Retina (tissue), 1 donor: ENCODE measurements at regions not wholly inside any gene's neighbourhood (a gene's known extent, or its start where the extent isn't known, plus 50 kb on each side); places are given as distances from the start of the nearest gene placed in this dataset.
"Not testable (repeated sequence)": the region's sequence is repeated elsewhere in the genome, so short reads cannot be mapped to it uniquely, and the experiment has no call there.

Experiments
- DNase-seq: peaks from one replicate; pipeline ENCODE4 v3.0.0-alpha.2; 2016

DNA sequence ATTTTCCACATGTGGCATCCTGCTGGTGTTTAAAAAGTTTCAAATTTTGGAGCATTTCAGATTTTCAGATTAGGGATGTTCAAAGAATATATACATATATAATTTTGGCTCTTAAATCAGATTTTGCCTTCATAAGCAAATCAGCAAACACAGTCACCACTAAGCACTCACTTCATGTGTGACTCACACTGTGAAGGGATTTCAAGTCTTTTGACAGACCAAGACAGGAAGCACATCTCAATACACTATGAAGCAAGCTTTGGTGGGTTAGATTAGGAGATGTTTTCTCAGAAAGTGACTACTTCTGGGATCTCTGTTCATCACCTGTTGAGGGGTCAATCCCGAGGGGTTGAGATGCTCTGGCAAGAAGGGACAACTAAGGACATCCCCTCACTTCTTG is 227.8 kb upstream of the RBBP8 start:
- DNase-seq: no peak

DNA sequence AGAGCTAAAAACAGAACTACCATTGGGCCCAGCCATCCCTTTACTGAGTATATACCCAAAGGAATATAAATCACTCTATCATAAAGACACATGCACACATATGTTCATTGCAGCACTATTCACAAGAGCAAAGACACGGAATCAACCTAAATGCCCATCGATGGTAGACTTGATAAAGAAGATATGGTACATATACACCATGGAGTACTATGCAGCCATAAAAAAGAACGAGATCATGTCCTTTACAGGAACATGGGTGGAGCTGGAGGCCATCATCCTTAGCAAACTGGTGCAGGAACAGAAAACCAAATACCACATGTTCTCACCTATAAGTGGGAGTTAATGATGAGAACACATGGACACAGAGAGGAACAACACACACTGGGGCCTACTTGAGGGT is 227.1 kb upstream of the RBBP8 start:
- not testable (repeated sequence) for DNase-seq

DNA sequence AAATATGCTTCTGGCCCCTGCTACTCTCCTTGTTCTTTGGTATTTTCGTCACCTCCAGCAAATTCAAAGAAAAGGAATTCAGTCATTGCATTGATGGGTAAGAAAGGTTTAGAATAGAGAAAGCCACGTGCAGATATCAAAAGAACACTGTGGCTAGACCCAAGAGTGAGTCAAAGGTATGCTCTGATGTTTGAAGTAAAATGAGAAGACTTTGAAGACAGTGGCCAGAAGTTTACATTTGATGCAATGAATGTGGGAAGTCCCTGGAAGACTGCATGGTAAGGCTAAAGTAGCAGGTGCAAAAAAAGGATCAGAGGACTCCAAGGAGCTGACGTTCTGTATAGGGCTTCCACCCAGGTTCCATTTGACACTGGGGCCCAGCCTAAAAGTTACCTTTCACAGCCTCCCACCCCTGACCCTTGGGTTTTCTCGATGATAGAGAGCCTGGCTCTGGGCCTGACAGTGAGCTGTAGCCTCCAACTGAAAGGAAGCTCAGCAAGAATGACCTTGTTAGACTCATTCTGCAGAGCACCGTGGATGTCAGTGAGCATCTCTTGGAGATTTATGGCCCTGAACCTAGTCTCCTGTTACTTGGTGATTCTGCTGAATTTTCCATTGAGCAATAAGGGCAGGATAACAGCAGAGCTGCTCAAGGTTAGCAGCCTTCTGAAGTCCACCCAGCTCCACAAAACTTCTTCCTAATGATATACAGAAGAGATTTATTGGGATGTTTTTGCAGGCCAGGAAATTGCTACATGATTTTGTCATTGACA is 223.7 kb upstream of the RBBP8 start:
- no peak for DNase-seq

DNA sequence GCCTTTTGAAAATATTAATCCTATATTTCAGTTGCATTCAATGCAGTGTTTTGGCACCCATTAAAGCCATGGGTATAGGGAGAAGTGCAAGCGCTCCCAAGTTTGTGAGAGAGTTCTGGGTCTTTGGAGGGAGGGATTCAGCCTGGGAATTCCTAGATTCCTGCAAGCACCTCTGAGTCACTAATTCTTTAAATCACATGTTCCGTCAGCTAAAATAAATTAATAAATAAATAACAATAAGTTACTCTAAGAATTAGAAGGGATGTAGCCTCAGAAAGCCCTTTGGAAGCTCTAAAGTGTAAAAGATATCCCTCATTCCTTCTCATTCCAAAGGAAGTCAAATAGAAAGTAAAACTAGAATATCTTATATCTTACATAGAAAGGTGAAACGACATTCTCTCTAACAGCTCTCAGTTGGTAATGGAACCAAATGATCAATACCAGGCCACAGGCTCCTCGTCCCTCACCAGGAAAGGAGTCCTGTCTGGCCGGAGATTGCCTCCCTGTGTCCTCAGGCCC is 222.4 kb upstream of the RBBP8 start:
- DNase-seq: no peak

DNA sequence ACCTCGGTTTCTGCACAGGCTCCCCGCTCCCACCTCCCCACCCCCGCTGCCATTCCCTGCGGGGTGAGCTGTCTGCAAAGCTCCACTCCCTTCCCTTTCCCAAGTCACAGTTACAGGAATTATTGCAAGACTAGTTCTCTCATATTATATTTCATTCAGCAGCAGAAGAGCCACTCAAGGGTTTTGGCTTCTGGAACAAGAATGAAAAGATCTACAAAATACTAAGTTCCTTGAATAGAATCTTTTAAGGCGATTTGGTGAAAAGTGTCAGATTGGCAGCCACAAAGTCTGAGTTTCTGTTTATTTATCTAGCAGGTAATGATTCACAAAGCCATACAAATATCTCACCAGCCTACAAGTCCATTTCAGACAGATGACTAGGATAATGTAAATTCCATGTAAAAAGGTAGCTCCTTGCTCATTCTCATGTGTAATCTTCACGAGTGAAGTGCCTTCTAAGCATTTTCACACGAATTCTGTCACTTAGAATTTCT is 221.9 kb upstream of the RBBP8 start:
- peak; percentile 13 for DNase-seq

DNA sequence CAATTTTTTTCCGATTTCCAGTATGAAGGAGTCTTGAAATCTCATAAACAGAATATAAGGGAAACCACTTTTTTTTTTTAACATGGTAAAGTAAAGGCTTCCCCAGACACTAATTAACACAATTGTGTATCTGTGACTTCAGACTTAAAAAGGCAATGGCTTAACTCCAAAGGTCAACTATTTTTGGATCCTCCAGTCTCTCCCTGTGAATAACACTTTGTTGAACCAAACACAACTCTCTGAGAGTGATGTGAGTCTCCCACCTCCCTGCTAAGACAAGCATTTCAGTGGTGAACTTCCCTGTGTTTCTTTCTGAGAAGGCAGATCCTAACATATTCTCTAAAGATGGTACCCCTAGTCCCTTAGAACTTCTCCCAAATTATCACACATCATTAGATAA is 219.6 kb upstream of the RBBP8 start:
- DNase-seq: no peak

DNA sequence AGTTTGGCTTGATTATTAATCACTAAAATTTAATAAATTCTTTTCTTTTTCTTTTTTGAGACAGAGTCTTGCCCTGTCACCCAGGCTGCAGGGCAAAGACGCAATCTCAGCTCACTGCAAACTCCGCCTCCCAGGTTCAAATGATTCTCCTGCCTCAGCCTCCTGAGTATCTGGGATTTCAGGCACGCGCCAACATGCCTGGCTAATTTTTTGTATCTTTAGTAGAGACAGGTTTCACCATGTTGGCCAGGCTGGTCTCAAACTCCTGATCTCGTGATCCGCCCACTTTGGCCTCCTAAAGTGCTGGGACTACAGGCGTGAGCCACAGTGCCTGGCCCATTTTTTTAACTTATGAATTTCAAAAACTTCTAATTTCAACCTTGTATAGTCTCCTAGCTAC is 215.6 kb upstream of the RBBP8 start:
- not testable (repeated sequence) for DNase-seq

DNA sequence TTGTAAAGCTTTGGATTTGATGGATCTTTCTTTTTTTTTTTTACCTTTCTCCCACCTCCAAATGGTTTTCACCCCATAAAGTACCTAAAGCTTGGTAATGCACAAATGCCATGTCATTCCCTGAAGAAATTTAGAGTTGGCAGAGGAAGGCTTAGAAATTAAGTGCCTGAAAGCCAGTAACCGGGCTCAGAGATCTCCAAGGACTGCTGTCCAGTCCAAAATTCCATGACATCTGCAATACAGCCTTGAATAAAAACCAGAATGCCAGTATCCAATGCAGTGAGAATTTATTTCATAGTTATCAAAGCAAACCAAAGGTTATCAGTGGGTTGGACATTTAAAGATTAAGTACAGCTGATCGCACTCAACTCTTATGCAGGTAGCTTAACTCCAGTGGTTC is 209.9 kb upstream of the RBBP8 start:
- DNase-seq: no peak

DNA sequence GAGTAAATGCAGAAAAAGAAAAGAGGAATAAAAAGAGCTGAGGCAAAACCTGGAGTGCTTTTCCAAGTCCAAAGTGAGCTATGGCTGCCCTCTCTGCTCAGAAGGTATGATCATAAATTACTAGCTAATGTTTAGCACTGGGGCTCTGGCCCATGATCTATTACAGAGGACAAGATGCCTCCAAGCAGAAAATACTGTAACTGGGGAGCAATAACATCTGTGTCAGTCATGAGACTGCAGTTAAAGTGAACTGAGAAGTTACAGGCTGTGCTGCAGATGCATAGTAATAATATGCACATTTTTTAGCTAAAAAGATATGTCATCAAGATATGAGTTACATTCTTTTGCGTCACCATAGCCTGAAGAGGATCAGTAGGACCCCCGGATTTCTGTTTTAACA is 209.4 kb upstream of the RBBP8 start:
- no peak for DNase-seq

DNA sequence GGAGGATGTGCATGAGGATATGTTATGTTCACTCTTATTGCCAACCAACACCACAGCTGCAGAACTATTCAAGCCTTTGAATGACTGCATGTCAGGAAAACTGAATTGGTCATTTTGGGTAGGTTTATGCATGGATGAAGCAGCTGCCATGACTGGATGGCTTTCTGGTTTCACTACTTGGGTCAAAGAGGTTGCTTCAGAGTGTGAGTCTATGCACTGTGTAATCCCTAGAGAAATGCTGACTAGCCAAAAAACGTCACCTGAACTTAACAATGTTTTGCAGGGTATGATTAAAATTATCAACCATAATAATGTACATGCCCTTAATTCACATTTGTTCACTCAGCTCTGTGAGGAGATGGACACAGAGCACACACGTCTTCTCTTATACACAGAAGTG is 206.7 kb upstream of the RBBP8 start:
- DNase-seq: no peak

DNA sequence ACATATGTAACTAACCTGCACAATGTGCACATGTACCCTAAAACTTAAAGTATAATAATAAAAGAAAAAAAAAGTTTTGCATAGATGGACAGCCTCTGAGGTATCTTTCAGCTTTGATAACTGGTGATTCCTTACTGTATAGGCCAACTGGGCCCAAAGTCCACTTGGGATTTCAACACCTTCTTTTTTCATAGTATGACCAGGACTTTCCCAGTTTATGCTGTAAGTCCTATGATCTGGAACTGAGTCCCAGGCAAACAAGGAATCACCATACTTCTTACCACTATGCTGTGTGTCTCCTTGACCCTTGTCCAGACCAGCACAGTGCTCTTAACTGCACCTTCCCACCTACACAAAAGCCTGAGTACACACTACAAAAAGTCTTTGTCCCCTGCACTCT is 205.1 kb upstream of the RBBP8 start:
- DNase-seq: no peak

DNA sequence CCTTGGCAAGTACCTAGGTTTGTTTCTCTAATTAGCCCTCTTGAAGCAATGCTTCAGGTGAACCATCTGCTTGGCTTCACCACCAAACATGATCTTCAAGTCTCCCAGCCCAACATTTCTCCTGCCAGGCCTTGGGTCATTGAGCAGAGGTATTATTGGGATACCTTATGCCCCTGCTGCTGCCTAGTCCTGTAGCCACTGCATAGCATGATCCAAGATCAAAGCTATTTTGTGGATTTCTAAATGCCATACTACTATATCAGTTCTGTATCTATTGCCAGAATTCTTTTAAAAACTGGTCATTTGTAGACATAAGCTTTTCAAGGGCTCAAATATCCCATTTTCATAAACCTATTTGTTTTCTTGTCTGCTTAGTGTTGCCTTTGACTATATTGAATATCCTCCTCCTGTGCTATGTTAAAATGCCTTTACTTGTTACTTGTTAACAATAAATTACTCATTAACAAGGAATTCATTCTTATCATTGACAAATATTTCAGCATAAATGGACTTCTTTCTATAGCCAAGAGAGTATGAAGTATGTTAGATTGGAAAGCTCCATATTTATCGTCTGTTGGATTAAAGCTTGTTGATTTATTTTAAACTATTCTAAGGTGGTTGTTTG is 204.5 kb upstream of the RBBP8 start:
- DNase-seq: no peak

DNA sequence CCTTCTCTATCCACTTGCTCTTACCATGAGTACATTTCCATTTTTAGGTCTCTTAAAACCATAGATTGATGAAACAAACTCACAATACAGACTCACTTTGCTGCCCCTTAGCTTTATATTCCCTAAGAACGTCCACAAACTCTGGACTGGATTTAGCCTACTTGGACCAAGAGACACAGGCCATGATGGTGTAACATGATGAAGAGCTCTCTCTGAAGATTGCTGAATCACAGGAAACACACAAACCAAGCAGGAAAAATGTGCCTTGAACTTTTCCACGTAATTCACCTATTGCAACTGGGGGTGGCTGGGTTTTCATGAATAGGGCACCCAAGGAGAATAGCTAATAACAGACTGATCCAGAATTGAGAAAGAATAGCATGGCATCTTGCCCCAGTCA is 201.7 kb upstream of the RBBP8 start:
- no peak for DNase-seq

DNA sequence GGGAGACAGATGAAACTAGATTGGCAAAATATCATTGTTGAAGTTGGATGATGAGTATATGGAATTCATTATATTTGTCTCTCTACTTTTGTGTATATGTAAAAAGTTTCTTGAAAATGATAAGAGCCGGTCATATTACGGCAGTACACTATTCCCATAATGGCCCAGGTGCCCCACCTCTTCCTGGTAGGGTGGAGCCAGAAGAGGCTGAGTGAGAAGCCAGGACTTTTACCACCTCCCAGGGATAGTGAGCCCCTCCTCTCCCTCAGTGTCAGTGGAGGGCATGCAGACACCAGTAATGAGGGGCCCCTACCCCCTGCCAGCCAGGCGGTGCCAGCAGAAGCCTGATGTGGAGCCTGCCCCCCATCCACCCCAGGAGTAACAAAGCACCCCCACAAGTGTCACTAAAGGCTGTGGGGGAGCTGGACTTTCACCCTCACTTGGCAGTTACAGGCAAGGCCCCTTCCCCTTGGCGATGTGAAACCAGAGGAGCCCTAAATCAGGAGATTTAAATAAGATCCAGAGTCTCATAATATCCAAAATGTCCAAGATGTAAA is 198.9 kb upstream of the RBBP8 start:
- DNase-seq: no peak

DNA sequence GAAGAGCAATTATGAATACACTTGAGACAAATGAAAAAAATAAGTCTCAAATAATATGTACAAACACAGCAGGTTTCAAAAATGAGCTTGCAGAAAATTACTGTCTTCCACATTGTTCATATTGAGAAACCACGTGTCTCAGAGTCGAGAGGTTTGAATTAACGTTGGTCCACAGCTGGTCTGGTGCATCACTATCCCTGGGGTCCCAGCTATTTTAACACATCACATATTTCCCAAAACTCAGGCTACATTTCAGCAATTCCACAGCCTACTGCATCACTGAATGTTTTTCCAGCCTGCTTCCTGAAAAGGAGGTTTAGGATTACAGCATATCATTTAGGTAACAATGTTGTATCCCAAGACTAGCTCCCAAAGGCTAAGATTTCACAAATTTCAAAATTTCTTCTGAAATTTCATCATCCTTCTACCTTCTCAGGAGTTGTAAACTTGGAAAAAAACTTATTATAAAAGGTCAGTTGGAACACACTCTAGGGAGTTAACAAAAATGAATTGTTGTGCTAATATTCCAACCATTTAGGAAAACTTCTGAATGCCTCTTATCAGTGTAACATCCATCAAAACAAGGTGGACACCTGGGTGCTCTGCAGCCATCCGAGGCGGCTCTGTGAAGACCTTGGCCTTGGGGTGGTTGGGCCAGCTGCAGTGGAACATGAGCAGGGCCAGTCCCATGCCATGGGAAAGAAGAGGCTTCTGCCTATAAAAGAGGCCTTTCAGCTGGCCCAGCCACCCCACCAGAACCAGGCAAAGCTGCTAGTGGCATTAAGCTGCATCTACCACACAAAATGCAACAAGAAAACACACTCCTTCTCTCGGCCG is 198.1 kb upstream of the RBBP8 start:
- DNase-seq: no peak

DNA sequence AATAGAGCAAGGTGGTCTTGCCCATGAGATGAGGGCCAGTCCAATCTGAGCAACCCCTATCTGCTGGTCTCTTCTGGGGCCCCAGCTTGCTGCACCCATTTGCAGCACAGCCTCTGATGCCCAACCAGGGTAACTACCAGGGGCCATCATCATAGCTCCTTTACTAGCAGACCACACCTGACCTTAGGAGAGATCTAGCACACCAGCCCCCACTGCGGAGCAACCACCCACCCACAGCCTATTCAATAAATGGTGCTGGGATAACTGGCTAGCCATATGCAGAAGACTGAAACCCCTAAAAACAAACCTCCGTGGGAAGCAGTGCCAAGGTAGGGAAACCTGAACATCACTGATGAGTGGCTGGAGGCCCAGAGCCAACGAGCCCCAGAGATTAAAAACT is 196.1 kb upstream of the RBBP8 start:
- no peak for DNase-seq

DNA sequence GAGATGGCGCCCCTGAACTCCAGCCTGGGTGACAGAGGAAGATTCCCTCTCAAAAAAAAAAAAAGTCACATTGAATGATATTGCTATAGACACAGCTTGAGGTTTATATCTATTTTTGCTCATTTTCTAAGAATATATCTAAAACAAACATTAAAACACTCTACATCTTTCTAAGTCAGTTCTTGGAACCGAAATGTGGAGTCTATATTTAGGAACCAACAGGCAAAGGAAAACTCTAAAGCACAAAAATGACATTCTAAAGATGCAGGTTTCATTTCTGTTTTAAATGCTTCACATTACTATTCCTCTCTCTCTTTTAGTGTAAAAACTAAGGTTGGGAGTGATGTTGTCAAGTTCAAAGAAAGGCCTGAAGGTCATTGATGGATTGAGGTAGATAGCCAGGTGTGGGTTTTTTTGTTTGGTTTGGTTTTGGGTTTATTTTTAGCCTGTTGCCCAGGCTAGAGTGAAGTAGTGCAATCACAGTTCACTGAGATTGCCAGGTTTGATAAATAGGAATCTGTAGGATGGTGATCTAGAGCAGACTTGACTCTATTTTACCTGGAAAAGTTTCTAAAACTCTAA is 194.0 kb upstream of the RBBP8 start:
- DNase-seq: no peak

DNA sequence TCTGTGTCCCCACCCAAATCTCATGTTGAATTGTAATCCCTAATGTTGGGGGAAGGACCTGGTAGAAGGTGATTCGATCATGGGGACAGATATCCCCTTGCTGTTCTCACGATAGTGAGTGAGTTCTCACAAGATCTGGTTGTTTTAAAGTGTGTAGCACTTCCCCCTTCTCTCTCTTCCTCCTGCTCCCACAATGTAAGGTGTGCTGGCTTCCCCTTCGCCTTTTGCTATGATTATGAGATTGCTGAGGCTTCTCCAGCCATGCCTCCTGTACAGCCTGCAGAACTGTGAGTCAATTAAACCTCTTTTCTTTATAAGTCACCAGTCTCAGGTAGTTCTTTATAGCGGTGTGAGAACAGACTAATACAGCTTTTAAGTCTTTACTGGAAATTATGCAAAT is 193.3 kb upstream of the RBBP8 start:
- DNase-seq: no peak

DNA sequence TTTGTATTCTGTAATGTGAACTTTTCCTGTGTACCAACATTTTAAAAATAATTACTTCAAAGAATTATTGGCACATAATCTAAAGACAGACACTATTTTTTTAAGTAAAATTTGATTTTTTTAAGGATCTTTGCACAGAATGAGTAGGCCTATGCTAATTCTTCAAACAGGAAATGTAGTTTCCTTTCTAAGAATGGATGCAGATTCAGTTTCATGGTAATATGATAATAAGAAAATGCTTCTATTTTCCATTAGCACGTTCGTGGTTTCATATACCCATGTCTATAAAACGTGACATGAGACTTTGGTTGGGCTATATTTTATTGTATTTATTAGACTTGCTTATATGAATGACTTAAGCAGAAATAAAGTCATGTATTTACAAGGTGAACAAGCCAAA is 191.8 kb upstream of the RBBP8 start:
- no peak for DNase-seq

DNA sequence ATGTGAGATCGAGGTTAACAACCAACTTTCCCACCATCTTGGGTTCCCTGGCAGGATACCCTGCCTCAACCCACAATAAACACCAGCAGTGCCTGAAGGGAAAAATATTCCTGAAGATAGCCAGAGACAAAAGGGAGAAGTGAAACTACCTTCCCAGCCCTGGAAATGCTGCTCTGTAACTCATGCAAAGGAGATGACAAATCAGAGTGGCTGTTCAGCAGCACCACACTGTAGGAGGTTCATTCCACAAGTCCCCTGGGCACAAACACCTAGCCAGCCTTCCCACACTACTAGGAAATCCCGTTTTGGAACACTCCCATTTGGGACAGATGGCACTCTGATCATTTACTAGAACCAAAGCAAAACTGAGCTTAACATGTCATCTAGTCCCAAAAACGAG is 190.7 kb upstream of the RBBP8 start:
- no peak for DNase-seq

DNA sequence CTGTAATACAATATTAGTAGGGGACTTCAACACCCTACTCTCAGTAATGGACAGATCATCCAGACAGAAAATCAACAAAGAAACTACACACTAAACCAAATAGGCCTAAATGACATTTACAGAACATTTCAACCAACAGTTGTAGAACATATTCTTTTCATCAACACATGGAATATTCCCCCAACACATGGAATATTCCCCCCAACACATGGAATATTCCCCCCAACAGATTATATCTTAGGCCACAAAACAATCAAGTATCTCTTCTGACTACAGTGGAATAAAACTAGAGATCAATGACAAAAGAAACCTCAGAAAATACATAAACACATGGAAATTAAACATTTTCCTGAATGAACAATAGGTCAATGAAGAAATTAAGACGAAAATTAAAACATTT is 187.2 kb upstream of the RBBP8 start:
- DNase-seq: no peak

DNA sequence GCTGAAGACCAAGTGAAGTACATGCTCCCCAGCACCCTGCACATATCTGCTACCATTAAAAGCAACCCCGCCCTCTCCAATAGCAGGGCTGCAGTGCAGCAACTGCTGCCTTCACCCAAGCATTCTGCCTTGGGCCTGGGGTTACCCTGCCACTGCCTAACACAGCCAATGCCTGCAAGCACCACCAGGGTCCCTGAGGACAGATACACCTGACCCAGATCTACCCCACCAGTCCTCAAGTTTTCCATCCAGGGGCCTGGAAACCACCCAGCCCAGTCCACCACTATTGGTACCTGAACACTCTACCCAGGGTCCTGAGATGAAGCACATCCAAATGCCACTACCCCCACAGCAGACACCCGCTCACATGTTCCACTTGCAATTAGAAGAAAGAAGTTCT is 181.1 kb upstream of the RBBP8 start:
- no peak for DNase-seq
